HG02588 (cell line): ENCODE measurements at regions not wholly inside any gene's neighbourhood (a gene's known extent, or its start where the extent isn't known, plus 50 kb on each side); places are given as distances from the start of the nearest gene placed in this dataset.
"Not testable (repeated sequence)": the region's sequence is repeated elsewhere in the genome, so short reads cannot be mapped to it uniquely, and the experiment has no call there.

Source experiments
- ATAC-seq: cut with Tn5 transposase; IDR thresholded peaks from one replicate; pipeline ENCODE4 v1.9.1; 2021; ENCODE audit warnings: mild to moderate bottlenecking, moderate library complexity; ENCODE audit not compliant: unreplicated experiment

DNA sequence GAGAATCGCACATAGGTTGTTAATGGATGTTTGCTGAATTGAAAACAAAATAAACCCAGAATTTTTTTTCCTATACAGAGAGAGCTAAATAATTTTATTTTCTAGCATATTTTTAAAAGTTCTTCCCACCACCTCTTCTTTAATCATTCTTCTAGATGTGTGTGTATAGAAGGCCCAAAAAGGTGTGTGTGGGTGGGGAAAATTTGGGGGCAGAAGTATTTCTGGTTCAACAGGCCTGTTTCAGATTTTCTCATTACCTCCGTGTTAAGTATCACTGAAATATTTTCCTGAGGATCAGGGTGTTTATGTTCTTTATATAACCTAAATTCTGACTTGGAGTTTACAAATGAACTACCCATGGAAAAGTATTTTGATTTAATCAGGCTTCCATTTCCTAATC lies 144.2 kb upstream of the ZNF804B start:
- no peak for ATAC-seq

GRCh38 chr7:88614736-88615135 lies 144.8 kb upstream of the ZNF804B start:
- no peak for ATAC-seq

- no peak for ATAC-seq
Observed at GRCh38 chr7:88610942-88611341, 148.6 kb upstream of the ZNF804B start.

DNA sequence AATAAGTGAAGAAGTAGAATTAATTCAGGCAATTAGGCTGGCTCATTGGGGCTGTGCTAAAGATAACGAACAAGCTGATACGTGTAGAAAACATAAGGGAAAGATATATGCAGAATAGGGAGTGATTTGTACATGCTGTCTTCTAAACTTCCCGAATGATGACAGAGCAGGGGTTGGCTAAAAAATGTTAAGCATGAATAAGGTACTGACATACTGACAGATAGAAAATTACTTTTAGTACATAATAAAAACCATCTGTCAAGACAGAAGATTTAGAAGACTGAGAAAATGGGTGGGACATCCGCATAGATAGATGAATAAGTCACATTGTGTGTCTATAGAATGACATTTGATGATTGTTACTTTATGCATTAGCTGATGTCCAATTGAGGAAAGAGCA lies 158.8 kb upstream of the ZNF804B start:
- ATAC-seq, result no peak

GRCh38 chr7:88599528-88599927 lies 160.0 kb upstream of the ZNF804B start:
- no peak for ATAC-seq

- no peak for ATAC-seq
Observed at GRCh38 chr7:88597941-88598425, 161.5 kb upstream of the ZNF804B start.

- no peak for ATAC-seq
Observed at GRCh38 chr7:88590963-88591362, 168.5 kb upstream of the ZNF804B start.

DNA sequence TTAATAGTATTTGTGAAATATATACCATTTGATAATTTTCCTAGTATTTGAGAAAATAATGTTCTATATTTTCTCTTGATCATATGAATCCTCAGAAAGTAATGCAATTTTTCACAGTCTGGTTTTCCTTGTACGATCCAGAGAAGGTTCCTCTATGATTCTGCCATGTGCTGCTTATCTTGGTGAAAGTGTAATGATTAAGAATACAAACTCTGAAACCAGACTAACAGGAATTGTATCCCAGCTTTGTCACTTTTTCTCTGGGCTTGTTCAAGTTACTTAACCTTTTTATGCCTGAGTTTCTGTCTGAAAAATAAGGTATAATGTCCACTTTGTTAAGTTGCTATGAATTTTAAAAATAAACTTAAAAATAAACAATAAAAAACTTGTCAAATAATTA lies 169.6 kb upstream of the ZNF804B start:
- no peak for ATAC-seq

DNA sequence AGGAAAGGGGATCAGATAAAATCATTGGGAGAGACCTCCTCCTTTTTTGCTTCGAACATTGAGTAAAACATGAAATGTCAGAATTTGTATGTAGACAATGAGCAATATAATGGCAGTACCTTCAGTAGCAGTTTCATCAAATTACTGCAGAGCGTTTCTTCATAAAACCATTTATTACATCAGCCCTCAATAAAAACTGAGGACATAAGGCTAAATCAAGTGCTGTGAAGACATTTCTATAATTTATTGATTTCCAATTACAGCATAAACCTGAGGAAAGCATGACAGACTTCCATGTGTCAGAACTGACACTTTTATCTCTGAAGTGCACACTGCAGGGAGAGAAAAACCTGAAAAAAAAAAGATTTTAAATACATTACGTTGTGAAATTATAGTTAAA lies 172.6 kb upstream of the ZNF804B start:
- ATAC-seq, result no peak

GRCh38 chr7:88586219-88586618 lies 173.3 kb upstream of the ZNF804B start:
- no peak for ATAC-seq

DNA sequence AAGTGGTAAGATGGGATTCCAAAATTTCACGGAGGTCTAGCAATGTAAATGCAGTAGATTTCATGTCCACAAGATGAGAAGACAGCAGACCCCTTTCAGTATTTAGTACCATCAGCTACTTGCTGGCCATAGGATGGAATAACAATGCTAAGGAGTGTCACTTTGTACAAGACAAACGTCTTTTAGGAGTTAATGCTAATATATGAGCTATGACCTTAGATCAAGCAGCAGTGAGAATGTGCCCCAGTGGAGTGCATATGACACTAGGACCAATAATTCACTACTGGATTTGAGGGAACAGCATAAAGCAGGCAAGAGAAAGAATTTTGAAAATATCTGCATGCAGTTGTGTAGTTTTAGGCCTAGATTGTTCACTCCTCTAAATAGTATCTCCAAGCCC lies 182.8 kb upstream of the ZNF804B start:
- no peak for ATAC-seq

- ATAC-seq, result no peak
Observed at GRCh38 chr7:88566162-88566729, 193.3 kb upstream of the ZNF804B start.

- no peak for ATAC-seq
Observed at GRCh38 chr7:88565401-88565800, 194.1 kb upstream of the ZNF804B start.

DNA sequence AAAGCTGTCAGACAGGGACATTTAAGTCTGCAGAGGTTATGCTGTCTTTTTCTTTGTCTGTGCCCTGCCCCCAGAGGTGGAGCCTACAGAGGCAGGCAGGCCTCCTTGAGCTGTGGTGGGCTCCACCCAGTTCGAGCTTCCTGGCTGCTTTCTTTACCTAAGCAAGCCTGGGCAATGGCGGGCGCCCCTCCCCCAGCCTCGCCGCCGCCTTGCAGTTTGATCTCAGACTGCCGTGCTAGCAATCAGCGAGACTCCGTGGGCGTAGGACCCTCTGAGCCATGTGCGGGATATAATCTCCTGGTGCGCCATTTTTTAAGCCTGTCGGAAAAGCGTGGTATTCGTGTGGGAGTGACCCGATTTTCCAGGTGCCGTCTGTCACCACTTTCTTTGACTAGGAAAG lies 203.1 kb upstream of the ZNF804B start:
- ATAC-seq, result not testable (repeated sequence)

DNA sequence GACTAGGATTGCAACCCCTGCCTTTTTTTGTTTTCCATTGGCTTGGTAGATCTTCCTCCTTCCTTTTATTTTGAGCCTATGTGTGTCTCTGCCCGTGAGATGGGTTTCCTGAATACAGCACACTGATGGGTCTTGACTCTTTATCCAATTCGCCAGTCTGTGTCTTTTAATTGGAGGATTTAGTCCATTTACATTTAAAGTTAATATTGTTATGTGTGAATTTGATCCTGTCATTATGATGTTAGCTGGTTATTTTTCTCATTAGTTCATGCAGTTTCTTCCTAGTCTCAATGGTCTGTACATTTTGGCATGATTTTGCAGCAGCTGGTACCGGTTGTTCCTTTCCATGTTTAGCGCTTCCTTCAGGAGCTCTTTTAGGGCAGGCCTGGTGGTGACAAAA lies 204.7 kb upstream of the ZNF804B start:
- not testable (repeated sequence) for ATAC-seq

DNA sequence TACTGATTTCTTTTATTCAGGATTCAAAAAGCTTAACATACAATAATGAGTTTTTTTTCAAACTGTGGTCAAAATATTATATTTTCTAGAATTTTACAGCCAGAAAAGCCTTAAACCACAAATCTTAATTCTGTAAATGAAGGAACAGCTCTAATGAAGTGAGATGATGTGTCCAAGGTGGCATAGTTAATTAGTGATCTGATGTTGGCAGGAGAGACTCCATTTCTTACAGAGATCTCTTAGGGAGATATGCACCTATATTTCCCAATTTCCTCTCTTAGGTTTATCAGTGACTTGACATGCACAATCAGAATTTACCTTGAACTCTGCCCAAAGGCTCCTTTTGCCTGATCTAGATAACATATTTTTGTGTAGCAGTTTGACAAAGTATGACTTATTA lies 211.1 kb upstream of the ZNF804B start:
- no peak for ATAC-seq

DNA sequence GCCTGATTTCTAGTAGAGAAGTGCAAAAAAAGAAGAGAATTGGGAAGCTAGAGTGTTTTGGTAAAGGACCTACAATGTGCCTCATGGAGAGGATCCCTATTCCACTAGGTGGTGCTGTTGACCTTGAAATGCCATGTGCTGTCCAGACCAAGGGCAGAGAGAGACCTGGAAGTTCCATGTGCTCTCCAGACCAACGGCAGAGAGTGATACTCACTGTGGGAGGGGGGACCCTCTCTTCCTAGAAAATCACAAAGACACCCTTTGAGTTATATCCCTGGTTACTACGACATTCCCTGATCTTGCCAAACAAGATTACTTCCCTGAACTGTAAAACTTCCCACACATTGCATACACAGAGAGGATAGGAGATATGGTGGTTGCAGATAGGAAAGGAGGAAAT lies 212.7 kb upstream of the ZNF804B start:
- peak; percentile 50 for ATAC-seq

- ATAC-seq, result no peak
Observed at GRCh38 chr7:88545663-88546062, 213.8 kb upstream of the ZNF804B start.

GRCh38 chr7:88540012-88540411 lies 219.5 kb upstream of the ZNF804B start:
- ATAC-seq, result no peak

DNA sequence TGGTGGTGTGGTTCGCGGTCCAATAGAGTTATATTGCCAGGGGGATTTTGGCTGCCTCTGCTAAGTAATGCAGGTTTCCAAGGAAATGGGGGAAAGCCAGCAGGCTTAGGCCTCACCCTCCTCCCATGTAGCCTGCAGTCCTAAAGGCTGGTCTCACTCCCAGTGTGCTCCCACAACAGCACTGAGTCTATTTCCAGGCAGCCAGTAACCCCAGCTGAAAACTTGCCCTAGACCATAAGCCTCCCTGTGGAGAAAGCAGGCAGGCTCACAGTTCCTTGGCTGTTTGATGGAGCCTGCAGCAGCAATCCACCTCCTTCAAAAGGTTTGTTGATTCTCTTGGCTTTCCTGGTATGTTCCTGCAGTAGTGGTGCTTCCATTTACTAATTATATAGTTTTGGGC lies 220.0 kb upstream of the ZNF804B start:
- ATAC-seq, result no peak

DNA sequence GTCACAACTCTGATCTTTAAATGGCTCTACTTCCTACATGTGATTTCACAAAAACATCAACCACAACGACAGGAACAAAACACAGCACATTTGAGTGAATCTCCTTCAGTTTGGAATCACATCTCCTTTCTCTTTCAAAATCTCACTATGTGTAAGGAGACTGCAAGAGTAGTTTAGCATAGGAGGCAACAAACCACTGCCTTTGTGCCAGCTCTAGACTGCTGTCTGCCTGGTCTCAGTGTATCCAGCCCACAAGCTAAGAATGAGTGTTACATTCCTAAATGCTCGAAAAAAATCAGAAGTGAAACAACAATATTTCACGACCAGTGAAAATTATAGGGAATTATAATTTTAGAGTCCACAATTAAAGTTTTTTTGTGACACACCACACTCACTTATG lies 217.0 kb upstream of the STEAP4 start:
- no peak for ATAC-seq

GRCh38 chr7:88522771-88523293 lies 216.1 kb upstream of the STEAP4 start:
- ATAC-seq, result no peak

- ATAC-seq, result no peak
Observed at GRCh38 chr7:88516429-88516828, 209.7 kb upstream of the STEAP4 start.
